GM18511 (cell line): ENCODE measurements at regions not wholly inside any gene's neighbourhood (a gene's known extent, or its start where the extent isn't known, plus 50 kb on each side); places are given as distances from the start of the nearest gene placed in this dataset.

ENCODE experiments used
- ATAC-seq: cut with Tn5 transposase; IDR thresholded peaks from one replicate; pipeline ENCODE4 v1.9.1; 2021; ENCODE audit warnings: mild to moderate bottlenecking, moderate library complexity; ENCODE audit not compliant: unreplicated experiment

DNA sequence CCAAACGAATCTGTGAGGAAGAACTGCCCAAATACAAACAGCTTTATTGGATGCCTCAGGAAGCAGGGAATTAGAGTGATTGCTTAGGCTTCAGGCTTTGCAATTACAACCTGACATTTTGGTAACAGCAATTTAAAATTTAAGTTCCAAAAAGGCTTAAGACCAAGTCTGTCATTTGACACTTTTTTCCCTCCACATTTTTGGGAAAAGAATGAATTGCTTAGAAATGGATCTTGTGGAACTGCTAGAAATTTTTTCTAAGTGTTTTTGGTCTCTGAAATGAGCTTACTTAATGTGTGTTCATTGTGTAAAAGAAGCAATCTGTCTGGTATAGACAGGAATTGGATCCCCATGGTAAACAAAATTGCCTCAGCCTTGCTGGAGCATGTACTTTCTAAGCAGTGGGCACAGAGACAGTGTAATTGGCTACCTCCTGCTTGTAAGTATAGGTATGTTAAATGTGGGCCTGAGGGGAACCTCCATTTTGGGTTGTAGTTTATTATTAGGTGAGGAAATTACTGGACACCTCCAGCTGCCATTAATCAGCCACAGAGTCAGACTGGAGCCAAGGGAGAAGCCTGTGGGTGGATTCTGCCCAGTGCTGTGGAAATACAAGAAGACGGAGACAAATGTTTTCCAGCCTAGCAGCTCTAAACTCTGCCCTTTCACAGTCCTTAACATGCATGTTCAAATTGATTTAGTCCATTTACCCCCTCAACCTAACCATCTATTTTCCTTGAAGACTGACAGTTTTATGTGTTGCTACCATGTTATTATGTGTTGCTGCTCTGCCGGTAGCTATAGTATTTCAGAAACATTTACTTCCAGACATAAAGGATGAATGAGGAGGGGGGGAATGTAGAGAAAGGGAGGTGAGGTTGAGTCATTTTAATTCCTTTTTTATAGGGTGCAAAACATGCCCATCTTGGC lies 473.0 kb downstream of the SPRY1 start:
- ATAC-seq, result no peak

DNA sequence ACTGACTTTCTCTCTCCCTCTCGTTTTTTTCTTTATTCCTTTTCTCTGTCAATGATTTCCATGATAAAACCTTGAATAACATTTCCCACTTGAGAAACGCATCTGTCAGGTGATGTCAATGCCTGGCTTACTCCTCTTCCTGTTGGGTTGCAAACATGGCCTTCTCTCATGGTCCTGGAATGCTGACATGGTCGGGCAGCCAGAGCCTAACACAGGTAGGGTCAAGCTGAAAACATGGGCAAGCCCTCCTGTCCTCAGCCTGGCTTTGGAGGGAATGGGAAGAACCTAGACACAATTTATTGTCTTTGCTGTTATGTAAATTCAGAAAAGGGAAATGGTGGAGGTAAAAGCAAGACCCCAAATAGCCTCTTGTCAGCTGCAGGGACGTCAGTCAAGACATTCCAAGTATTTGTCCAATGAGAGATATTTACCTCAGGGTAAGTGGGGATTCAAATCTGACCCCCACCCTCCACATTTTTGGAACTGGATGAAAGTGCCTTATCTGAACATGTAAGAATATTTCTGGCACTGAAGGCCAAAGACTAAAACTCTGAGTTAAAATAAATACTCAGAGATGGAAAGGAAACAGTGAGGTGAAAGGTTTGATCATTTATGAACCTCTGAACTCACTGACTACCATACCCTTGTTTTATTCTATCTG lies 473.8 kb downstream of the SPRY1 start:
- ATAC-seq, result no peak

- ATAC-seq, result no peak
These were observed 474.7 kb downstream of the SPRY1 start for GRCh38 chr4:123871341-123871740.

DNA sequence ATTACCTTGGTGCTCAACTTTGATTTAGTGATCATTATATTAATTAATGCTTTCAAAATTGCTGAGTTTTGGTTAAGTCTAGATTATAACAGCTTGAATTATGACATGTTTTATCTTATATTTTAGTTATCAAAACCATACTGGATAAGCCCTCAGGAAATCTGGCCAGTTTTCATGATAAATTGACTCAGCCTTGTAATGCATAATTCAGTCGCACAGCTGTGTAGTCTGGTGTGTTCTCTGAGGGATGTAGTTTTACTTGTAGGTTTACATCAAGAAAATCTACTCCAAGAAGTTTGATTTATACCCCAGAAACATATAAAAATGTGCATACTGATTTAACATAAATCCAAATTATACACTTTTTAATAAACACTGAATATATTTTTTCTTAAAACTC lies 477.5 kb downstream of the SPRY1 start:
- ATAC-seq, result no peak

- no peak for ATAC-seq
These were observed 479.5 kb downstream of the SPRY1 start for GRCh38 chr4:123876143-123876542.

GRCh38 chr4:123876671-123877101 lies 480.1 kb downstream of the SPRY1 start:
- no peak for ATAC-seq

- ATAC-seq, result no peak
These were observed 481.0 kb downstream of the SPRY1 start for GRCh38 chr4:123877551-123877950.

- ATAC-seq, result no peak
These were observed 482.4 kb downstream of the SPRY1 start for GRCh38 chr4:123878976-123879375.

DNA sequence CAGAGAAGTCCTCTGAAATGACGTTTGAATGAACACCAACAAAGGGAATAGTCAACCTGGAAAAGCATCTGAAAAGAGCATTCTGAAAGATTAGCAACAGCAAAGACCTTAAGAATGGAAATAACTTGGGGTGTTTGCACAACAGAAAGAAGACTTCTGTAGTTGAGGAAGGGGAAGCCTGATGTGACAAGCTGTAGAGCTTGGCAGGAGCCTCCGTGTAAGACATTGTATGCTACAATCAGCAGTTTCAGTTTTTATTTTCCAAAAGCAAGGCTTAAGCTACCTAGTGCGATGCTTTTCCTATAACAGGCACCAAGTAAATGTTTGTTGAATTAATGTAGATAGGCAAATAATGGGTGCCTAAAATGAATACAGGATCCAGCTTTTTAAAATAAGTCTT lies 484.0 kb downstream of the SPRY1 start:
- ATAC-seq, result no peak

DNA sequence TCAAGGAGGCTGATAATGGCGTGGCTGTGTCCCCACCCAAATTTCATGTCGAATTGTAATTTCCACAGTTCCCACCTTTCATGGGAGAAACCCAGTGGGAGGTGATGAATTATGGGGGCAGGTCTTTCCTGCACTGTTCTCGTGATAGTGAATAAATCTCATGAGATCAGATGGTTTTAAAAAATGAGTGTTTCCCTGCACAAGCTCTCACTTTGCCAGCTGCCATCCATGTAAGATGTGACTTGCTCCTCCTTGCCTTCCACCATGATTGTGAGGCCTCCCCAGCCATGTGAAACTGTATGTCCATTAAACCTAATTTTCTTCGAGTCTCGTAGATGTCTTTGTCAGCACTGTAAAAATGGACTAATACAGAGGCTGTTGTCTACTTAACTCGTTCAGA lies 488.3 kb downstream of the SPRY1 start:
- ATAC-seq, result no peak

DNA sequence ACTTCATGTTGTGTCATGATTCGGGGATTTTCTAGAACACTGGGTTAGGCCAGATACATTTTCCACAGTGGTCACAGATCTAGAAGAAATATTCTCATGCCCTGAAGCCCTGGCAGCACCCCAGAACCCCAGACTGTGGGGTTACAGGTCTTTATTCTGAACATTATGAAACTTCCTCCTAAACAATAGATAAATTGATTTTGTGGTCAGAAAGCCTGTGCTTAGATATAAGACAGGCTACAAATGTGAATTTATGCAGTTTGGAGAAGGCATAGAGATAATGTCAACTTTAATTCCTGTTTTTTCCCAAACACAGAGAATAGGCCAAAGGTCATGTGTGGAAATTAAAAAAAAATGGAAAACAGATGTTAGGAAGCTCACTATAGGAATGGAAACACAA lies 492.9 kb downstream of the SPRY1 start:
- ATAC-seq, result no peak

DNA sequence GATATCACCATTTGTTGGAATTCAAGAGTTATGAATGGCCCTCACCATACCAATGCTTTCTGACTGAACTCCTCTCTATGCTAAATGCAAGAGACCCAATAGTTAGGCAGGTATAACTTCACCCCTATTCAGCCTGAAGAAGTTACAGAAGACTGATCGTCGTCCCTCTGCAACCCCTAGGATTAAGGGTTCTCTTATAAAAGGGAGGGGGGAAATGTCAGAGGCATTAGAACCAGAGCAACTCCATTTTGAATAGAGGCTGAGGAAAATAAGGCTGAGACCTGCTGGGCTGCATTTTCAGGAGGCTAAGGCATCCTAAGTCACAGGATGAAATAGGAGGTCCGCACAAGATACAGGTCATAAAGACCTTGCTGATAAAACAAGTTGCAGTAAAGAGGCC lies 494.3 kb downstream of the SPRY1 start:
- ATAC-seq, result no peak

- no peak for ATAC-seq
These were observed 495.3 kb downstream of the SPRY1 start for GRCh38 chr4:123891881-123892280.

- ATAC-seq, result no peak
These were observed 495.9 kb downstream of the SPRY1 start for GRCh38 chr4:123892368-123892976.

- no peak for ATAC-seq
These were observed 496.7 kb downstream of the SPRY1 start for GRCh38 chr4:123893011-123893981.

GRCh38 chr4:123896446-123897071 lies 500.0 kb downstream of the SPRY1 start:
- no peak for ATAC-seq

DNA sequence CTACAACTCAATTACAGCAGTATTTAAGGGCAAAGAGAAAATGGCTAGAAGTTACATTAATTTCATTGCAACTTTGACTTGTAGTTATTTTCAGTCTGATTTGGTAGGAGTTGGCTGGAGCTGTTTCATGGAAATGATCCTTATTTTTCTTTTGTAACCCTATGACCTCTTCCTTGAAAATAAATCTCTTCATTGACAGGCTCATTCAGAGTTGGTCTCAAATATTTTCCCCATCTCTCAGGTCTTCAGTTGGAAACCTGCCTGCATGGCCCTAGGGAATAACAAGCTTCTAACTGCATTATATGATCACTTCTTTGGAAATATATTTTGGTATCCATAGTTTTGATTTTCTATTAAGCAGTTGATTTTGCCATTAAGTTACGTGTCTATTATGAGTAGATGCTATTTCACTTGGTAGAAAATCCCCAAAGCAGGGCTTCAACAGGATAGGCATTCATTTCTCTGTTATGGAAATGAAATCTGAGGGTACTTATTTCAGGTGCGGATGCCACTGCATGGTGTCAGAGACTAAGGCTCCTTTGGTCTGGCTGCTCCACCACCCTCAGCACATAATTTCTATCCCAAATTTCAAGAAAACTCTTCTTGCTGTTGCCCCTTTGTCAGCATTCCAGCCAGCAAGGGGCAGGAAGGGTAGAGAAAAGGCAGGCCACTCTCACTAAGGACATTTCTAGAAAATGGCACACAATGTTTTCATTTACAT lies 502.5 kb downstream of the SPRY1 start:
- ATAC-seq, result no peak

- ATAC-seq, result no peak
These were observed 508.3 kb downstream of the SPRY1 start for GRCh38 chr4:123904882-123905281.

GRCh38 chr4:123913598-123913997 lies 517.0 kb downstream of the SPRY1 start:
- no peak for ATAC-seq

GRCh38 chr4:123916821-123917220 lies 520.2 kb downstream of the SPRY1 start:
- ATAC-seq, result no peak
